Activated CD4-positive, alpha-beta T cell treated with anti-CD3 and anti-CD28 coated beads, Interleukin-2, amount 50 U/mL, for 1 hour (primary cell): ENCODE measurements at regions not wholly inside any gene's neighbourhood (a gene's known extent, or its start where the extent isn't known, plus 50 kb on each side); places are given as distances from the start of the nearest gene placed in this dataset.

Source experiments
- DNase-seq: peaks from one replicate; pipeline ENCODE4 v3.0.0-alpha.2; 2020

GRCh38 chr17:70825321-70826125 is 656.2 kb downstream of the KCNJ2 start:
- DNase-seq: no peak

GRCh38 chr17:70829876-70830275 is 660.5 kb downstream of the KCNJ2 start:
- no peak for DNase-seq

GRCh38 chr17:70834039-70834438 is 664.7 kb downstream of the KCNJ2 start:
- DNase-seq: no peak

GRCh38 chr17:70848785-70849184 is 679.5 kb downstream of the KCNJ2 start:
- DNase-seq: no peak

GRCh38 chr17:70855401-70856054 is 686.2 kb downstream of the KCNJ2 start:
- DNase-seq: no peak

- DNase-seq: no peak
Measured at GRCh38 chr17:70857351-70857750, 688.0 kb downstream of the KCNJ2 start.

- no peak for DNase-seq
Measured at GRCh38 chr17:70859829-70860228, 690.5 kb downstream of the KCNJ2 start.

GRCh38 chr17:70862295-70862694 is 693.0 kb downstream of the KCNJ2 start:
- DNase-seq: no peak

- no peak for DNase-seq
Measured at GRCh38 chr17:70863436-70864248, 694.3 kb downstream of the KCNJ2 start.

GRCh38 chr17:70865993-70866804 is 696.9 kb downstream of the KCNJ2 start:
- no peak for DNase-seq

GRCh38 chr17:70868149-70868548 is 698.8 kb downstream of the KCNJ2 start:
- no peak for DNase-seq

- DNase-seq: no peak
Measured at GRCh38 chr17:70869402-70870085, 700.2 kb downstream of the KCNJ2 start.

- no peak for DNase-seq
Measured at GRCh38 chr17:70871180-70871818, 702.0 kb downstream of the KCNJ2 start.

- no peak for DNase-seq
Measured at GRCh38 chr17:70872103-70872502, 702.8 kb downstream of the KCNJ2 start.

- no peak for DNase-seq
Measured at GRCh38 chr17:70875729-70876310, 706.5 kb downstream of the KCNJ2 start.

GRCh38 chr17:70878879-70879278 is 709.5 kb downstream of the KCNJ2 start:
- DNase-seq: no peak

- DNase-seq: no peak
Measured at GRCh38 chr17:70879401-70879800, 710.1 kb downstream of the KCNJ2 start.

GRCh38 chr17:70881093-70881492 is 711.8 kb downstream of the KCNJ2 start:
- DNase-seq: no peak

GRCh38 chr17:70882504-70882903 is 713.2 kb downstream of the KCNJ2 start:
- no peak for DNase-seq

GRCh38 chr17:70886648-70887047 is 717.3 kb downstream of the KCNJ2 start:
- DNase-seq: no peak

GRCh38 chr17:70888324-70888723 is 719.0 kb downstream of the KCNJ2 start:
- no peak for DNase-seq
